HK-2 (cell line): ENCODE measurements at regions not wholly inside any gene's neighbourhood (a gene's known extent, or its start where the extent isn't known, plus 50 kb on each side); places are given as distances from the start of the nearest gene placed in this dataset.

ENCODE experiments used
- DNase-seq: peaks from one replicate; pipeline ENCODE4 v3.0.0-alpha.2; 2018; ENCODE audit not compliant: unreplicated experiment

- no peak for DNase-seq
Measured at GRCh38 chr1:67991546-67991945, 58.9 kb downstream of the DIRAS3 start.

- no peak for DNase-seq
Measured at GRCh38 chr1:67988066-67988465, 62.4 kb downstream of the DIRAS3 start.

GRCh38 chr1:67987046-67987799 is 63.2 kb downstream of the DIRAS3 start:
- DNase-seq = no peak

GRCh38 chr1:67983867-67984266 is 66.6 kb downstream of the DIRAS3 start:
- DNase-seq = no peak

GRCh38 chr1:67980028-67980427 is 70.4 kb downstream of the DIRAS3 start:
- no peak for DNase-seq

GRCh38 chr1:67979532-67979931 is 70.9 kb downstream of the DIRAS3 start:
- DNase-seq = no peak

- DNase-seq = no peak
Measured at GRCh38 chr1:67978890-67979516, 71.4 kb downstream of the DIRAS3 start.

- DNase-seq = no peak
Measured at GRCh38 chr1:67977756-67978155, 72.7 kb downstream of the DIRAS3 start.

- DNase-seq = no peak
Measured at GRCh38 chr1:67973051-67973450, 77.4 kb downstream of the DIRAS3 start.

- DNase-seq = no peak
Measured at GRCh38 chr1:67970088-67970487, 80.3 kb downstream of the DIRAS3 start.

GRCh38 chr1:67969446-67969845 is 81.0 kb downstream of the DIRAS3 start:
- no peak for DNase-seq

- DNase-seq = no peak
Measured at GRCh38 chr1:67966666-67967009, 83.8 kb downstream of the DIRAS3 start.

- DNase-seq = no peak
Measured at GRCh38 chr1:67965995-67966665, 84.3 kb downstream of the DIRAS3 start.

GRCh38 chr1:67963263-67963662 is 87.2 kb downstream of the DIRAS3 start:
- DNase-seq = no peak

- DNase-seq = no peak
Measured at GRCh38 chr1:67960766-67961165, 89.7 kb downstream of the DIRAS3 start.

GRCh38 chr1:67958472-67958871 is 92.0 kb downstream of the DIRAS3 start:
- no peak for DNase-seq

- no peak for DNase-seq
Measured at GRCh38 chr1:67957066-67957465, 93.4 kb downstream of the DIRAS3 start.

GRCh38 chr1:67956116-67956515 is 94.3 kb downstream of the DIRAS3 start:
- DNase-seq = no peak

- no peak for DNase-seq
Measured at GRCh38 chr1:67955591-67955990, 94.8 kb downstream of the DIRAS3 start.

- no peak for DNase-seq
Measured at GRCh38 chr1:67953301-67953700, 97.1 kb downstream of the DIRAS3 start.

- no peak for DNase-seq
Measured at GRCh38 chr1:67952071-67952470, 98.4 kb downstream of the DIRAS3 start.

GRCh38 chr1:67951014-67951413 is 99.4 kb downstream of the DIRAS3 start:
- no peak for DNase-seq
